ENCODE measurements at regions not wholly inside any gene's neighbourhood (a gene's known extent, or its start where the extent isn't known, plus 50 kb on each side); places are given as distances from the start of the nearest gene placed in this dataset.

GRCh38 chr4:133472244-133472643, 323.1 kb downstream of the PCDH10 start:
- TF ChIP-seq CTCF (IDR thresholded peaks at IDR 0.05) (no peak), ZFX (IDR thresholded peaks at IDR 0.05; ENCODE audit: borderline replicate concordance) (no peak)

All from 22Rv1 (cell line).